ENCODE measurements at regions not wholly inside any gene's neighbourhood (a gene's known extent, or its start where the extent isn't known, plus 50 kb on each side); places are given as distances from the start of the nearest gene placed in this dataset.

GRCh38 chr16:87086156-87086555, 231.0 kb downstream of the C16orf95 start:
- TF ChIP-seq CTCF (conservative IDR thresholded peaks at IDR 0.05; ENCODE audit: low read depth, low read length) (no peak), EZH2 (IDR thresholded peaks at IDR 0.05; ENCODE audit: borderline replicate concordance, low read depth, low read length, poor library complexity, severe bottlenecking) (no peak)
